22Rv1 (cell line): ENCODE measurements at regions not wholly inside any gene's neighbourhood (a gene's known extent, or its start where the extent isn't known, plus 50 kb on each side); places are given as distances from the start of the nearest gene placed in this dataset.

Experiments
- CTCF ChIP-seq: fragments of 450-650 bp; IDR thresholded peaks from 2 replicates; pipeline ENCODE4 v1.5.1; 2017; ENCODE audit warnings: mild to moderate bottlenecking
- ZFX ChIP-seq: fragments of 450-650 bp; IDR thresholded peaks from 2 replicates; pipeline ENCODE4 v1.6.1; 2017; ENCODE audit warnings: antibody characterized with exemption, borderline replicate concordance

GRCh38 chr18:23383494-23383893 lies 69.6 kb upstream of the RIOK3 start:
- TF ChIP-seq CTCF (no peak), ZFX (no peak)
